H9 (cell line): ENCODE measurements at regions not wholly inside any gene's neighbourhood (a gene's known extent, or its start where the extent isn't known, plus 50 kb on each side); places are given as distances from the start of the nearest gene placed in this dataset.

Source experiments
- DNase-seq: peaks from one replicate; pipeline ENCODE4 v3.0.0-alpha.2; 2017
- H2AFZ ChIP-seq: one replicate; pipeline ENCODE4 v1.6.1; 2013; ENCODE audit warnings: mild to moderate bottlenecking, low read length, control low read depth, moderate library complexity
- H2AK5ac ChIP-seq: 2 replicates; pipeline ENCODE4 v1.6.1; 2013; ENCODE audit warnings: low read length, control low read depth, mixed read lengths; ENCODE audit not compliant: insufficient read length
- H2BK120ac ChIP-seq: one replicate; pipeline ENCODE4 v1.6.1; 2013; ENCODE audit warnings: low read depth, mild to moderate bottlenecking, low read length, control low read depth, inconsistent platforms; ENCODE audit not compliant: poor library complexity, severe bottlenecking
- H2BK12ac ChIP-seq: 2 replicates; pipeline ENCODE4 v1.6.1; 2013; ENCODE audit warnings: low read length, control low read depth, mixed read lengths, low read depth; ENCODE audit not compliant: insufficient read length
- H2BK15ac ChIP-seq: 2 replicates; pipeline ENCODE4 v1.6.1; 2013; ENCODE audit warnings: low read depth, low read length, control low read depth
- H2BK20ac ChIP-seq: one replicate; pipeline ENCODE4 v1.6.1; 2013; ENCODE audit warnings: low read depth, mild to moderate bottlenecking, low read length, control low read depth, inconsistent platforms; ENCODE audit not compliant: poor library complexity, severe bottlenecking
- H2BK5ac ChIP-seq: 2 replicates; pipeline ENCODE4 v1.6.1; 2013; ENCODE audit warnings: low read length, control low read depth, mixed read lengths; ENCODE audit not compliant: insufficient read length
- H3K14ac ChIP-seq: 2 replicates; pipeline ENCODE4 v1.6.1; 2013; ENCODE audit warnings: low read length, control low read depth; ENCODE audit not compliant: insufficient read depth
- H3K18ac ChIP-seq: 2 replicates; pipeline ENCODE4 v1.6.1; 2013; ENCODE audit warnings: low read depth, mild to moderate bottlenecking, mixed read lengths, low read length, control low read depth; ENCODE audit not compliant: insufficient read length
- H3K23ac ChIP-seq: 2 replicates; pipeline ENCODE4 v1.6.1; 2013; ENCODE audit warnings: low read length, control low read depth, mixed read lengths, low read depth; ENCODE audit not compliant: insufficient read length
- H3K23me2 ChIP-seq: 2 replicates; pipeline ENCODE4 v1.6.1; 2013; ENCODE audit warnings: low read depth, mild to moderate bottlenecking, mixed read lengths, low read length, control low read depth; ENCODE audit not compliant: insufficient read length, poor library complexity, severe bottlenecking
- H3K27ac ChIP-seq: 2 replicates; pipeline ENCODE4 v1.5.1; 2013; ENCODE audit warnings: low read length, control low read depth, mixed read lengths, low read depth; ENCODE audit not compliant: insufficient read length
- H3K27me3 ChIP-seq: 2 replicates; pipeline ENCODE4 v1.6.1; 2013; ENCODE audit warnings: low read length, control low read depth, inconsistent platforms; ENCODE audit not compliant: insufficient read depth
- H3K4ac ChIP-seq: 2 replicates; pipeline ENCODE4 v1.6.1; 2013; ENCODE audit warnings: low read depth, mild to moderate bottlenecking, control low read depth, inconsistent platforms, low read length, moderate library complexity
- H3K4me1 ChIP-seq: 2 replicates; pipeline ENCODE4 v1.6.1; 2013; ENCODE audit warnings: low read length, control low read depth, inconsistent platforms; ENCODE audit not compliant: insufficient read depth
- H3K4me2 ChIP-seq: 2 replicates; pipeline ENCODE4 v1.6.1; 2013; ENCODE audit warnings: low read length, control low read depth, mixed read lengths; ENCODE audit not compliant: insufficient read length, insufficient read depth
- H3K56ac ChIP-seq: 2 replicates; pipeline ENCODE4 v1.6.1; 2013; ENCODE audit warnings: low read depth, mild to moderate bottlenecking, mixed read lengths, low read length, control low read depth; ENCODE audit not compliant: insufficient read length
- H3K79me1 ChIP-seq: 2 replicates; pipeline ENCODE4 v1.6.1; 2013; ENCODE audit warnings: low read depth, mild to moderate bottlenecking, moderate library complexity, low read length, control low read depth, inconsistent platforms; ENCODE audit not compliant: insufficient read depth, poor library complexity, severe bottlenecking
- H3K79me2 ChIP-seq: 2 replicates; pipeline ENCODE4 v1.6.1; 2013; ENCODE audit warnings: low read length, control low read depth, inconsistent platforms; ENCODE audit not compliant: insufficient read depth
- H3K9ac ChIP-seq: 2 replicates; pipeline ENCODE4 v1.6.1; 2013; ENCODE audit warnings: low read length, control low read depth, mixed read lengths; ENCODE audit not compliant: insufficient read length; ENCODE audit errors: extremely low read depth
- H3K9me3 ChIP-seq: one replicate; pipeline ENCODE4 v1.6.1; 2013; ENCODE audit warnings: low read depth, low read length, inconsistent platforms; ENCODE audit not compliant: control insufficient read depth
- H3T11ph ChIP-seq: one replicate; pipeline ENCODE4 v1.6.1; 2013; ENCODE audit warnings: mild to moderate bottlenecking, low read length, control low read depth, inconsistent platforms
- H4K20me1 ChIP-seq: one replicate; pipeline ENCODE4 v1.6.1; 2013; ENCODE audit not compliant: control insufficient read depth, insufficient read length, insufficient read depth
- H4K5ac ChIP-seq: 2 replicates; pipeline ENCODE4 v1.6.1; 2013; ENCODE audit warnings: low read depth, mild to moderate bottlenecking, mixed read lengths, low read length, control low read depth; ENCODE audit not compliant: insufficient read length
- H4K8ac ChIP-seq: replicated peaks from 2 replicates; pipeline ENCODE4 v1.6.1; 2013; ENCODE audit warnings: low read length, control low read depth, mixed read lengths, low read depth; ENCODE audit not compliant: insufficient read length
- H4K91ac ChIP-seq: 2 replicates; pipeline ENCODE4 v1.6.1; 2013; ENCODE audit warnings: low read depth, mild to moderate bottlenecking, moderate library complexity, mixed read lengths, low read length, control low read depth; ENCODE audit not compliant: insufficient read length
- H3K27ac Mint-ChIP-seq, 3 experiments: 2 replicates in 2 of 3; 3 replicates in 1 of 3; pipeline ENCODE4 v1.8.0; 2020 to 2021; ENCODE audit warnings: mixed read lengths in 3 of 3, mild to moderate bottlenecking in 1 of 3, moderate library complexity in 1 of 3
- H3K27me3 Mint-ChIP-seq: 2 replicates; pipeline ENCODE4 v1.8.0; 2021; ENCODE audit warnings: low read depth, mild to moderate bottlenecking, moderate library complexity, mixed read lengths
- H3K36me3 Mint-ChIP-seq, 3 experiments: 2 replicates in 2 of 3; 3 replicates in 1 of 3; pipeline ENCODE4 v1.8.0; 2020 to 2021; ENCODE audit warnings: low read depth in 3 of 3, mixed read lengths in 3 of 3; ENCODE audit not compliant: insufficient read depth in 1 of 3
- H3K4me1 Mint-ChIP-seq, 2 experiments: 2 replicates each; pipeline ENCODE4 v1.8.0; 2020; ENCODE audit warnings: mixed read lengths in 2 of 2
- H3K4me3 Mint-ChIP-seq, 2 experiments: 2 replicates in 1 of 2; 3 replicates in 1 of 2; pipeline ENCODE4 v1.8.0; 2020 to 2021; ENCODE audit warnings: mild to moderate bottlenecking in 2 of 2, mixed read lengths in 2 of 2, moderate library complexity in 1 of 2
- H3K9me3 Mint-ChIP-seq, 2 experiments: 2 replicates in 1 of 2; 3 replicates in 1 of 2; pipeline ENCODE4 v1.8.0; 2020; ENCODE audit warnings: mild to moderate bottlenecking in 2 of 2, mixed read lengths in 2 of 2, moderate library complexity in 1 of 2
- WGBS: extraction: QIAGEN DNeasy Blood & Tissue Kit; methylation state at CpG from one replicate; pipeline ENCODE4 v1.1.7; 2013; ENCODE audit warnings: missing lambda C conversion rate, low lambda C conversion rate, mixed read lengths; ENCODE audit not compliant: insufficient read length; ENCODE audit errors: extremely low coverage; 5-methylcytosine and 5-hydroxymethylcytosine counted together
- TF ChIP-seq, protein P1 (sequence below): fragments of 200-600 bp; sonication (generic); conservative IDR thresholded peaks from 3 replicates; pipeline ENCODE4 v1.8.0; 2021; ENCODE audit warnings: antibody characterized with exemption, mild to moderate bottlenecking

DNA sequence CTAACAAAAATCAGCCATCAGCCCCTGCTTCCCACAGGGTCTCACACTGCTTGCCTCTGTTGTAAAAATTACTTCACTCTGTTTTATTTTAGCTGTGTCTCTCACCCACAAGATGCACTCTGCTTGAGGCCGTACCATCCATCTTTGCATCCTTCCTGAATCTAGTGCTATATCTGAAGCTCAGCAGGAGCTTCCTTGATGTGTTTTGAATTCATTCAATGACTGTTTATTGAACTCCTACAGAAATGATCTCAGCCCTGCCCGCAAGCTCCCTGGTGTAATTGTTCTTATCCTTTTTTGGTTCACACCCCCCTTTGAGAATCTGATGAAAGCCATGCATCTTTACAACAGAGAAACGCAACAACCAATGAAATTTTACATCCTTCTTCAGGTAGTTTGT, 310.2 kb upstream of the ZC3H12C start:
- no peak overlapping the region for H3K4me3 Mint-ChIP-seq

More for the DNA sequence above, 310.2 kb upstream of the ZC3H12C start:
- Histone ChIP-seq H3K79me2 (no peaks in the 10 kb centered on the region), H3K4me2 (no peak overlapping the region), H4K5ac (no peak overlapping the region), H3T11ph (no peak overlapping the region), H3K56ac (no peak overlapping the region), H2BK15ac (no peak overlapping the region), H3K79me1 (no peaks in the 10 kb centered on the region), H2AK5ac (no peak overlapping the region), H3K14ac (no peak overlapping the region), H4K8ac (no peak overlapping the region), H2BK12ac (no peak overlapping the region), H3K18ac (no peak overlapping the region), H2AFZ (no peak overlapping the region), H3K23me2 (no peaks in the 10 kb centered on the region), H3K23ac (no peak overlapping the region), H3K9me3 (no peaks in the 10 kb centered on the region), H3K4me1 (no peaks in the 10 kb centered on the region), H3K27ac (no peak overlapping the region), H3K9ac (no peak overlapping the region), H4K91ac (no peak overlapping the region), H3K4ac (no peak overlapping the region), H2BK20ac (no peak overlapping the region), H2BK5ac (no peak overlapping the region), H3K27me3 (no peaks in the 10 kb centered on the region), H2BK120ac (no peak overlapping the region), H4K20me1 (no peaks in the 10 kb centered on the region)
- peaks cover 13 to 15% of the 10 kb centered on the region in 2 experiments for H3K4me1 Mint-ChIP-seq
- H3K36me3 Mint-ChIP-seq = no peaks in the 10 kb centered on the region
- no peak overlapping the region for H3K27ac Mint-ChIP-seq
- no peaks in the 10 kb centered on the region for H3K9me3 Mint-ChIP-seq
- TF ChIP-seq, protein P1, sequence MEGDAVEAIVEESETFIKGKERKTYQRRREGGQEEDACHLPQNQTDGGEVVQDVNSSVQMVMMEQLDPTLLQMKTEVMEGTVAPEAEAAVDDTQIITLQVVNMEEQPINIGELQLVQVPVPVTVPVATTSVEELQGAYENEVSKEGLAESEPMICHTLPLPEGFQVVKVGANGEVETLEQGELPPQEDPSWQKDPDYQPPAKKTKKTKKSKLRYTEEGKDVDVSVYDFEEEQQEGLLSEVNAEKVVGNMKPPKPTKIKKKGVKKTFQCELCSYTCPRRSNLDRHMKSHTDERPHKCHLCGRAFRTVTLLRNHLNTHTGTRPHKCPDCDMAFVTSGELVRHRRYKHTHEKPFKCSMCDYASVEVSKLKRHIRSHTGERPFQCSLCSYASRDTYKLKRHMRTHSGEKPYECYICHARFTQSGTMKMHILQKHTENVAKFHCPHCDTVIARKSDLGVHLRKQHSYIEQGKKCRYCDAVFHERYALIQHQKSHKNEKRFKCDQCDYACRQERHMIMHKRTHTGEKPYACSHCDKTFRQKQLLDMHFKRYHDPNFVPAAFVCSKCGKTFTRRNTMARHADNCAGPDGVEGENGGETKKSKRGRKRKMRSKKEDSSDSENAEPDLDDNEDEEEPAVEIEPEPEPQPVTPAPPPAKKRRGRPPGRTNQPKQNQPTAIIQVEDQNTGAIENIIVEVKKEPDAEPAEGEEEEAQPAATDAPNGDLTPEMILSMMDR = no peak
- no CpG with 5 or more reads among the region's 3 CpGs for WGBS
- DNase-seq = no peak
- H3K27me3 Mint-ChIP-seq = no peaks in the 10 kb centered on the region
